ENCODE measurements at regions not wholly inside any gene's neighbourhood (a gene's known extent, or its start where the extent isn't known, plus 50 kb on each side); places are given as distances from the start of the nearest gene placed in this dataset.

DNA sequence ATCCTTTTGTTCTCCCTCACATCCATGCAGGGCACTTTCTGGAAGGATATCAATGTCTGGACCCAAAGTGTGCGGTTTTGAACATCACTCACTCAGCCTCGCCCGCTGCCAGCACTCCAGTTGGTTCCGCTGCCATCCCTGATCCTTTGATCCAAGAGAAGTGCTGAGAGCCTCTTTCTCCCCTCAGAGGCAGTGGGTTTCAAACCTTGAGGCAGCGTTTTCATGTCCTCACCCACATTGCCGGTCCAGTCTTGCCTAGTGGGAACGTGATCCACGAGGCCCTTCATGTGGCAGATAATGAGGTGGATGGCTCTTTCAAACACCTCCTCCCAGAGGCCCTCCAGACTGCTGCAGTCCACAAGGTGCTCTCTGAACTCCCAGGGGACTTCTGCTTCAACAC is 122.2 kb downstream of the ACTL8 start:
- Histone ChIP-seq H3K27me3 (no peaks in the 10 kb centered on the region), H3K4me3 (no peak overlapping the region), H3K4me1 (no peaks in the 10 kb centered on the region), H3K9me3 (no peaks in the 10 kb centered on the region), H3K36me3 (no peaks in the 10 kb centered on the region), H3K27ac (no peak overlapping the region)
- DNase-seq (ENCODE audit: low spot score in 2 of 2), result peak in 1 of 2 donors; percentile 19
- intact Hi-C loops (cut with DNase I; ENCODE audit: low total_unique reads), result no loop called here
- no peak for TF ChIP-seq POLR2A (IDR thresholded peaks at IDR 0.05)
- TF ChIP-seq, protein P1, sequence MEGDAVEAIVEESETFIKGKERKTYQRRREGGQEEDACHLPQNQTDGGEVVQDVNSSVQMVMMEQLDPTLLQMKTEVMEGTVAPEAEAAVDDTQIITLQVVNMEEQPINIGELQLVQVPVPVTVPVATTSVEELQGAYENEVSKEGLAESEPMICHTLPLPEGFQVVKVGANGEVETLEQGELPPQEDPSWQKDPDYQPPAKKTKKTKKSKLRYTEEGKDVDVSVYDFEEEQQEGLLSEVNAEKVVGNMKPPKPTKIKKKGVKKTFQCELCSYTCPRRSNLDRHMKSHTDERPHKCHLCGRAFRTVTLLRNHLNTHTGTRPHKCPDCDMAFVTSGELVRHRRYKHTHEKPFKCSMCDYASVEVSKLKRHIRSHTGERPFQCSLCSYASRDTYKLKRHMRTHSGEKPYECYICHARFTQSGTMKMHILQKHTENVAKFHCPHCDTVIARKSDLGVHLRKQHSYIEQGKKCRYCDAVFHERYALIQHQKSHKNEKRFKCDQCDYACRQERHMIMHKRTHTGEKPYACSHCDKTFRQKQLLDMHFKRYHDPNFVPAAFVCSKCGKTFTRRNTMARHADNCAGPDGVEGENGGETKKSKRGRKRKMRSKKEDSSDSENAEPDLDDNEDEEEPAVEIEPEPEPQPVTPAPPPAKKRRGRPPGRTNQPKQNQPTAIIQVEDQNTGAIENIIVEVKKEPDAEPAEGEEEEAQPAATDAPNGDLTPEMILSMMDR (IDR thresholded peaks at IDR 0.05), result no peak
- no peak for TF ChIP-seq POLR2AphosphoS5 (IDR thresholded peaks at IDR 0.05)

DNA sequence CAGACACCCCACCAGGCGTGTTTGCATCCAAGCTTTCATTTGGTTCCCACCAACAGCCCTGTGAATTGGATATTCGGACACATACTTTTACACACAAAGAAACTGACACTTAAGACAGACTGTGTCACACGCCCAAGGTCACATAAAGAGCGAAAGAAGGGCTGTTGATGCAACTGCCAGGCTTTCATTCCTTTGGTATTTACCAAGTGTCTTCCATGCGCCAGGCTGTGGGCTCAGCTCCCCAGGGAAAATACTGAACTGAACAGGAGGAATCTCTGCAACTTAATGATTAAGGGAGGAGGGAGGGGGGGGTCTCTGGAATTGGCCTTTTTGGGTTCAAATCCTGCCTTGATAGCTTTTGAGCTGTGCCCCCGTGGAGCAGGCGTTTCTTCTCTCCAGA is 122.8 kb downstream of the ACTL8 start:
- no peak overlapping the region for H3K27ac ChIP-seq
- no peaks in the 10 kb centered on the region for H3K27me3 ChIP-seq
- intact Hi-C loops (cut with DNase I; ENCODE audit: low total_unique reads), result no loop called here
- TF ChIP-seq POLR2AphosphoS5 (IDR thresholded peaks at IDR 0.05) (no peak), POLR2A (IDR thresholded peaks at IDR 0.05) (no peak)
- no peaks in the 10 kb centered on the region for H3K9me3 ChIP-seq
- no peak overlapping the region for H3K4me3 ChIP-seq
- DNase-seq (ENCODE audit: low spot score in 2 of 2), result peak in 1 of 2 donors; percentile 7
- no peaks in the 10 kb centered on the region for H3K36me3 ChIP-seq
- H3K4me1 ChIP-seq, result no peaks in the 10 kb centered on the region

DNA sequence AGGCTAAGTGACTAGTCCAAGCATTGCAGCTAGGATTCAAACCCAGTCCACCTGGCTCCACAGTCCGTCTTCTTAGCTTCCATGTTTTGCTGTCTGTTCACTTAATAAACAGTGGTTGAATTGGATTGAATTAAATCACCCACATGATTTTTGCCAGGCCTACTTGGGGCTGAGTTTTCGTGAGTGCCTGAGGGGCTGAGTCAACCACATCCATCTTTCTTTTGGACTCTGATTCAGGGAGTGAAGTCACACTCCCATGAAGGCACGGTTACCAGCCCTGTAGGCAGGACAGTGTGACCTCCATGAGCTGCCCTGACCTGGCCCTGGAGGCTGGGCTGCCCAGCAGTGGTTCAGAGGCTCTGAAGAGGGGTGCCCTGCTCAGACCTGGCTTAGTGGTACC is 123.7 kb downstream of the ACTL8 start:
- peak in 1 of 2 donors; percentile 37 for DNase-seq (ENCODE audit: low spot score in 2 of 2)
- no peak overlapping the region for H3K4me3 ChIP-seq
- H3K9me3 ChIP-seq, result no peaks in the 10 kb centered on the region
- TF ChIP-seq, protein P1 (IDR thresholded peaks at IDR 0.05), result no peak
- TF ChIP-seq POLR2AphosphoS5 (IDR thresholded peaks at IDR 0.05) (no peak), POLR2A (IDR thresholded peaks at IDR 0.05) (no peak)
- no peaks in the 10 kb centered on the region for H3K36me3 ChIP-seq
- no peaks in the 10 kb centered on the region for H3K4me1 ChIP-seq
- intact Hi-C loops (cut with DNase I; ENCODE audit: low total_unique reads), result no loop called here
- no peak overlapping the region for H3K27ac ChIP-seq
- no peaks in the 10 kb centered on the region for H3K27me3 ChIP-seq

DNA sequence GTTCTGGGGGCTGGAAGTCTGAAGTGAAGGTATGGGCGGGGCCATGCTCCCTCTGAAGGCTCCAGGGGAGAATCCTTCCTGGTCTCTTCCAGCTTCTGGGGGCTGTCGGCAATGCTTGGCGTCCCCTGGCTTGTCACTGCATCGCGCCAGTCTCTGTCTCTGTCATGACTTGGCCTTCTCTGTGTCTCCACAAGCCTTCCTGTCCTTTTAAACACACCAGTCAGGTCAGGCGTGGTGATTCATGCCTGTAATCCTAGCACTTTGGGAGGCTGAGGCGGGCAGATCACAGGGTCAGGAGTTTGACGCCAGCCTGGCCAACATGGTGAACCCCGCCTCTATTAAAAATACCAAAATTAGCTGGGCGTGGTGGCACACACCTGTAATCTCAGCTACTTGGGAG is 125.3 kb downstream of the ACTL8 start:
- Histone ChIP-seq H3K4me3 (no peak overlapping the region), H3K4me1 (no peaks in the 10 kb centered on the region), H3K27me3 (no peaks in the 10 kb centered on the region), H3K27ac (no peak overlapping the region), H3K36me3 (no peaks in the 10 kb centered on the region), H3K9me3 (no peaks in the 10 kb centered on the region)
- DNase-seq (ENCODE audit: low spot score in 2 of 2), result peak in 1 of 2 donors; percentile 15
- intact Hi-C loops (cut with DNase I; ENCODE audit: low total_unique reads), result no loop called here
- no peak for TF ChIP-seq POLR2AphosphoS5 (IDR thresholded peaks at IDR 0.05)
- no peak for TF ChIP-seq POLR2A (IDR thresholded peaks at IDR 0.05)
- TF ChIP-seq, protein P1 (IDR thresholded peaks at IDR 0.05), result no peak

DNA sequence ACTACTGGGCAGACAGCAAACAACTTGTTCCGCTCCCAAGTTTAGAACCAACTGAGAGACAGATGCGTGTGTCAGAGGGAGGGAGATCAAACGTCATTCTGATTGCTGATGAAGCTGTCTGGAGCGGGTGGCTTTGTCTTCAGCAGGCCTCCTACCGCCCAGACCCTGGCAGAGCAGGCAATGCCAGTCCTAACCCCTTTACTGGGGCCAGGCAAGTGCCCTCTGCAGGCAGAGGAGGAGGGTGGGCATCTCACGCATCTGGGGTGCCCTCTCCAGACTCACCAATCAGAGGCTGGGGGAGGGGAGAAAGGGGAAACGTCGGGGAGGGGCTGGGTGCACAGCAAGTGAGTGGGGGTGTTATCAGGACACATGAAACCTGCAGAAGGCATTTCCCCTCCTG is 126.6 kb downstream of the ACTL8 start:
- intact Hi-C loops (cut with DNase I; ENCODE audit: low total_unique reads), result no loop called here

More for the DNA sequence above, 126.6 kb downstream of the ACTL8 start:
- Histone ChIP-seq H3K27me3 (no peaks in the 10 kb centered on the region), H3K4me3 (no peak overlapping the region), H3K4me1 (no peaks in the 10 kb centered on the region), H3K36me3 (no peaks in the 10 kb centered on the region), H3K9me3 (no peaks in the 10 kb centered on the region), H3K27ac (no peak overlapping the region)
- TF ChIP-seq POLR2AphosphoS5 (IDR thresholded peaks at IDR 0.05) (no peak), POLR2A (IDR thresholded peaks at IDR 0.05) (no peak)
- TF ChIP-seq, protein P1 (IDR thresholded peaks at IDR 0.05), result no peak
- no peak for DNase-seq (ENCODE audit: low spot score in 2 of 2)

All from breast epithelium (tissue), 4 donors.